Parathyroid adenoma (tissue), 2 donors: ENCODE measurements at regions not wholly inside any gene's neighbourhood (a gene's known extent, or its start where the extent isn't known, plus 50 kb on each side); places are given as distances from the start of the nearest gene placed in this dataset.

ENCODE experiments used
- H2AFZ ChIP-seq: fragments of 300-600 bp; sonication (generic); one replicate; pipeline ENCODE4 v1.7.0; 2017; ENCODE audit warnings: antibody characterized with exemption, mild to moderate bottlenecking
- H3K27ac ChIP-seq: fragments of 300-600 bp; sonication (generic); one replicate; pipeline ENCODE4 v1.7.0; 2017
- H3K27me3 ChIP-seq: fragments of 300-600 bp; sonication (generic); one replicate; pipeline ENCODE4 v1.7.0; 2017; ENCODE audit warnings: low read length; ENCODE audit not compliant: control insufficient read depth, insufficient read depth
- H3K36me3 ChIP-seq: fragments of 300-600 bp; sonication (generic); one replicate; pipeline ENCODE4 v1.7.0; 2017; ENCODE audit warnings: low read length; ENCODE audit not compliant: control insufficient read depth, insufficient read depth
- H3K4me1 ChIP-seq: fragments of 300-600 bp; sonication (generic); one replicate; pipeline ENCODE4 v1.7.0; 2017; ENCODE audit warnings: control low read depth
- H3K4me2 ChIP-seq: fragments of 300-600 bp; sonication (generic); one replicate; pipeline ENCODE4 v1.7.0; 2017; ENCODE audit warnings: low read length
- H3K4me3 ChIP-seq: fragments of 300-600 bp; sonication (generic); one replicate; pipeline ENCODE4 v1.7.0; 2017; ENCODE audit warnings: low read depth, low read length
- H3K79me2 ChIP-seq: fragments of 300-600 bp; sonication (generic); one replicate; pipeline ENCODE4 v1.7.0; 2017; ENCODE audit warnings: control low read depth
- H3K9ac ChIP-seq: fragments of 300-600 bp; sonication (generic); one replicate; pipeline ENCODE4 v1.7.0; 2017; ENCODE audit warnings: mild to moderate bottlenecking
- H3K9me3 ChIP-seq: fragments of 300-600 bp; sonication (generic); one replicate; pipeline ENCODE4 v1.7.0; 2017; ENCODE audit warnings: low read length; ENCODE audit not compliant: control insufficient read depth
- TF ChIP-seq, protein P1 (sequence below): fragments of 300-600 bp; sonication (generic); IDR thresholded peaks from one replicate; pipeline ENCODE4 v1.7.0; 2017; ENCODE audit warnings: antibody characterized with exemption, mild to moderate bottlenecking
- donor health status: primary hyperparathyroidism.

DNA sequence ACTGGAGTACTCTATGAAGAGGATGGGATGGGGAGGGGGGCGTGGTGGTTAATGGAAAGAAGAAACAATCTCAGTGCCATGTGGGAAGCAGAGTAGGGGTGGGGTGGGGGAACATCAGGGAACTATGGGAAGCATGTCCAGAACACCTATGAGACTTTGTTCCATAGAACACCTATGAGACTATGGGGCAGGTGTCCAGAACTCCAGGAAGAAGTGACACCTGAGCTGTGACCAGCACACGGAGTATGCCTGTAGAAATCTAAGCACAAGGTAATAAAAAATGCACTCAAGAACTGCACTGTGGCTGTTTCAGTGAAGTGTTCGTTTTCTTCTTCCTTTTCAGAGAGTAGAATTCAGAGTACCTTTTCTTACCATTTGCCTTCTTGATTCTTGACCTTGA lies 704.8 kb upstream of the TENM3 start:
- no peak overlapping the region for H3K4me2 ChIP-seq
- no peaks in the 10 kb centered on the region for H3K27me3 ChIP-seq
- H3K36me3 ChIP-seq: no peaks in the 10 kb centered on the region
- no peaks in the 10 kb centered on the region for H3K9me3 ChIP-seq
- TF ChIP-seq, protein P1, sequence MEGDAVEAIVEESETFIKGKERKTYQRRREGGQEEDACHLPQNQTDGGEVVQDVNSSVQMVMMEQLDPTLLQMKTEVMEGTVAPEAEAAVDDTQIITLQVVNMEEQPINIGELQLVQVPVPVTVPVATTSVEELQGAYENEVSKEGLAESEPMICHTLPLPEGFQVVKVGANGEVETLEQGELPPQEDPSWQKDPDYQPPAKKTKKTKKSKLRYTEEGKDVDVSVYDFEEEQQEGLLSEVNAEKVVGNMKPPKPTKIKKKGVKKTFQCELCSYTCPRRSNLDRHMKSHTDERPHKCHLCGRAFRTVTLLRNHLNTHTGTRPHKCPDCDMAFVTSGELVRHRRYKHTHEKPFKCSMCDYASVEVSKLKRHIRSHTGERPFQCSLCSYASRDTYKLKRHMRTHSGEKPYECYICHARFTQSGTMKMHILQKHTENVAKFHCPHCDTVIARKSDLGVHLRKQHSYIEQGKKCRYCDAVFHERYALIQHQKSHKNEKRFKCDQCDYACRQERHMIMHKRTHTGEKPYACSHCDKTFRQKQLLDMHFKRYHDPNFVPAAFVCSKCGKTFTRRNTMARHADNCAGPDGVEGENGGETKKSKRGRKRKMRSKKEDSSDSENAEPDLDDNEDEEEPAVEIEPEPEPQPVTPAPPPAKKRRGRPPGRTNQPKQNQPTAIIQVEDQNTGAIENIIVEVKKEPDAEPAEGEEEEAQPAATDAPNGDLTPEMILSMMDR: no peak
- H3K9ac ChIP-seq: no peak overlapping the region
- no peak overlapping the region for H3K27ac ChIP-seq
- no peak overlapping the region for H2AFZ ChIP-seq
- no peaks in the 10 kb centered on the region for H3K4me1 ChIP-seq
- H3K4me3 ChIP-seq: no peak overlapping the region
- no peaks in the 10 kb centered on the region for H3K79me2 ChIP-seq

DNA sequence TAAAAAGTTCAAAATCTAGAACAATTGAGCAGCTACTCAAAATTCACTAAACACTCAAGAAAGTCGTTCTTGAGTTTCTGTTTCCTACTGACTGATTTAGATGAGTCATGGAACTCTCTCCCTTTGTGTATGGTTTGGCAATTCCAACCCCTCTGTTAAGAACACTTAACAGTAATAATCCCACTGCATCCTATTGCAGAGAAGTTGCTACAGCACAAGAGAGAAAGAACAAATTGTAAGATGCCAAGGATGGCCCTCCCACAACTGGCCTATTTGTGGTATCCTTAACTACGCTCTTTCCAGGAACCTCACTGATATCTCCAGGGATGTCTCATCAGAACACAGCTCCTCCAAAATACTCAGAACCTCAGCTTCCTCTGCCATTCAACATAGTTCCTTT lies 701.8 kb upstream of the TENM3 start:
- Histone ChIP-seq H3K9me3 (no peaks in the 10 kb centered on the region), H3K36me3 (no peaks in the 10 kb centered on the region), H3K9ac (no peak overlapping the region), H3K4me3 (no peak overlapping the region), H2AFZ (no peak overlapping the region), H3K27me3 (no peaks in the 10 kb centered on the region), H3K4me1 (no peaks in the 10 kb centered on the region), H3K27ac (no peak overlapping the region), H3K79me2 (no peaks in the 10 kb centered on the region), H3K4me2 (no peak overlapping the region)
- TF ChIP-seq, protein P1: no peak

DNA sequence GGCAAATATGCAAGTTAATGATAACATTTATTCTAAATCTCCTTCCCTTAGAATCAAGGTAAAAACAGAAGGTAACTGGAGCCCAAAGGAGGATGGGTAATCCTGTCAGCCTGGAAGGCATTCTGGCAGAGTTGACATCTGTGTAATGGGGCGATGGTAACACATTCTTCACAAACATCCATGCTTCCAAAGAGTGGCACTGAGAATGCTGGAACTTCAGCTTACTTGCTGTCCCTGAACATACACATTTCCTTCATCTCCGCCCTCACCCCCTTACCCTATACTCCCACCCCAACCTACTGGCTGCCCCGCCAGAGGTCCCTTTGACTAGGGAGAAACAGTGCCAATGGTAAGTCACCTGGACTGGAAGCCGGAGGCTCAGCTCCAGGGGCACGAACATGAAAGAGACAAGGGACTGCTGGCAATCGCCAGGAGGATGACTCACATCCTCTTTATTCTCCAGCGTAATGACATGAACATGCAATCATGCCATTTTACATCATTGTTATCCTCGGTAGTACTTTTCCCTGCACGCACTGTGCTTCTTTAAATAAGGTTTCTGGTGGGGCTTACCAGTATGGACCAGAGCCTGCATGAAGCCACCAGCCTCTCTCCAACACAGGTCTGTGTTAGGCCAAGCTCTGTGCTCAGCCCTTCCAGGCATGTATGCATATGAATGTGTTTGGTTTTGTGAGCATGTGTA lies 694.2 kb upstream of the TENM3 start:
- Histone ChIP-seq H3K9ac (no peak overlapping the region), H3K4me2 (no peak overlapping the region), H3K4me3 (no peak overlapping the region), H3K27ac (no peak overlapping the region), H3K79me2 (no peaks in the 10 kb centered on the region), H3K36me3 (no peaks in the 10 kb centered on the region), H3K9me3 (no peaks in the 10 kb centered on the region), H3K27me3 (no peaks in the 10 kb centered on the region), H3K4me1 (no peaks in the 10 kb centered on the region), H2AFZ (no peak overlapping the region)
- TF ChIP-seq, protein P1: no peak

DNA sequence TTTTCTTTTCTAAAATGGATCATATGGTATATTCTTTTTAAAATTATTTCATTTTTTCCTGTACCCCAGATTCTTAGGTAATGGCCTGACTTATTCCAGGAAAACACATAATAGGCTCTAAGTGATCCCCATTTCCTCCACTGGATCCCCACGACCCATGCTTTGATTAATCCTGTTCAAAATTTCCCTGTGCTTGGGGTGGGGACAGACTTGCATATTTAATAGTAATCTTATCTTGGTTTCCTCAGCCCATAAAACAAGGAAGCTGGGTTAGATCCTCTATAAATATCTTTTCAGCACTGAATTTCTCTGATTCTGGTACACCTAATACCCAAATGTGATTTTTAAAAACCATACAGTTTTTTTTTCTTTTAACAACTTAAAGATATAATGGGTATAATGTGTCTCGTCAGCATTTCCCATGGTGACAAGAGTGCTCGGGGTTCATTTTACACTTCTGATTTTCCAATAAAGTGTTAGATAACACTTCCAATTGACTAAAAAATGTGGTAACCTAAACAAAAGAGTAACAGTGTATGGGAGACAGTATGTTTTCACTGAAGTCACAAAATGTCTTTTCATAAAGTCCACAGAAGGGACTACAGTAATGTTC lies 693.5 kb upstream of the TENM3 start:
- H3K27me3 ChIP-seq: no peaks in the 10 kb centered on the region
- no peak overlapping the region for H3K4me3 ChIP-seq
- no peak overlapping the region for H3K9ac ChIP-seq
- H3K79me2 ChIP-seq: no peaks in the 10 kb centered on the region
- no peaks in the 10 kb centered on the region for H3K9me3 ChIP-seq
- H3K4me2 ChIP-seq: no peak overlapping the region
- no peaks in the 10 kb centered on the region for H3K36me3 ChIP-seq
- no peak overlapping the region for H2AFZ ChIP-seq
- TF ChIP-seq, protein P1: no peak
- H3K27ac ChIP-seq: no peak overlapping the region
- no peaks in the 10 kb centered on the region for H3K4me1 ChIP-seq

DNA sequence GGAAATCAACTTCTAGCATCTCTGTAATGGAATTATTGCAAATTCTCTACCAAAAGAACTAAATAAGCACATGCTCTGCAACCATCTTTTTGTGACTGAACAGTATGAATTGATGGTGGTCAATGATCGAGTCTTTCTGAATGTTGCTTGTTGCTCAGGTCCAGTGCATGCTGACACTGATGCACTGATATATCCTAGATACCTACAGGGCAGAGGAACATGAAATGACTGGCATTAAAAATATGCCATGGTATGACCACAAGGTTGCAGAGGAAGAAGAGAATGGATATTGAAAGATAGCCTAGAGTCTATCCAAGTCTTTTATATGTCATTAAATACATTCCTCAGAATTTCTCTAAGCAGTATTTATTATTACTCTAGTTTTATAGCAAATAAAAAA lies 692.8 kb upstream of the TENM3 start:
- Histone ChIP-seq H3K79me2 (no peaks in the 10 kb centered on the region), H3K4me2 (no peak overlapping the region), H3K36me3 (no peaks in the 10 kb centered on the region), H3K4me1 (no peaks in the 10 kb centered on the region), H3K27me3 (no peaks in the 10 kb centered on the region), H3K4me3 (no peak overlapping the region), H2AFZ (no peak overlapping the region), H3K27ac (no peak overlapping the region), H3K9me3 (no peaks in the 10 kb centered on the region), H3K9ac (no peak overlapping the region)
- TF ChIP-seq, protein P1: no peak
